Psoas muscle (tissue), 7 donors: ENCODE measurements at regions not wholly inside any gene's neighbourhood (a gene's known extent, or its start where the extent isn't known, plus 50 kb on each side); places are given as distances from the start of the nearest gene placed in this dataset.
A peak's percentile ranks its signal among the peaks of the same experiment; 100 is the strongest.
"Not testable (repeated sequence)": the region's sequence is repeated elsewhere in the genome, so short reads cannot be mapped to it uniquely, and the experiment has no call there.

Experiments
- ATAC-seq, 4 donors: fragments of 200-7000 bp; cut with Tn5 transposase; one replicate each; pipeline ENCODE4 v1.9.1; 2020; ENCODE audit warnings: moderate library complexity in 3 of 4, mild to moderate bottlenecking in 2 of 4
- DNase-seq, 2 donors: peaks; one replicate each; pipeline ENCODE4 v3.0.0-alpha.2; 2020
- H3K27ac ChIP-seq: fragments of 200-600 bp; one replicate; pipeline ENCODE4 v1.8.0; 2022
- H3K27me3 ChIP-seq, 3 donors: fragments of 200-600 bp in 1 of 3; one replicate each; pipeline versions ENCODE4 v1.6.1 to v1.8.0; 2013 to 2022; ENCODE audit warnings: low read length in 2 of 3, mild to moderate bottlenecking in 2 of 3, moderate library complexity in 1 of 3; ENCODE audit not compliant: insufficient read depth in 3 of 3
- H3K36me3 ChIP-seq, 2 donors: fragments of 200-600 bp in 1 of 2; one replicate each; pipeline versions ENCODE4 v1.6.1 to v1.8.0; 2013 to 2022; ENCODE audit warnings: low read depth in 1 of 2, mild to moderate bottlenecking in 1 of 2, moderate library complexity in 1 of 2; ENCODE audit not compliant: insufficient read depth in 1 of 2
- H3K4me1 ChIP-seq: fragments of 200-600 bp; one replicate; pipeline ENCODE4 v1.8.0; 2022
- H3K4me3 ChIP-seq: fragments of 200-600 bp; one replicate; pipeline ENCODE4 v1.8.0; 2022; ENCODE audit warnings: mild to moderate bottlenecking
- H3K9me3 ChIP-seq: fragments of 200-600 bp; one replicate; pipeline ENCODE4 v1.8.0; 2022
- WGBS, 3 donors: extraction: QIAGEN DNeasy Blood & Tissue Kit; methylation state at CpG; one replicate each; pipeline versions ENCODE4 v1.1.6 to v1.1.7; 2013; 5-methylcytosine and 5-hydroxymethylcytosine counted together
- intact Hi-C, 2 donors: fragments of 100-400 bp; cut with DNase I; formaldehyde crosslinking; loops; one replicate each; pipeline versions ENCODE4 v1.11.0 to v1.14.2; 2022
- TF ChIP-seq, protein P1 (sequence below): fragments of 200-600 bp; IDR thresholded peaks from one replicate; pipeline ENCODE4 v1.8.0; 2022; ENCODE audit warnings: antibody characterized with exemption
- donor health status: healthy with polysubstance abuse.
- donor health status: DM: no; HTN: no; CAD: no; lungs with moderate emphysema.
- donor health status: Bipolar disorder and iron deficiency.
- donor health status: healthy.
- donor health status: DM: yes; HTN: yes; CAD: no.
- donor health status: DM: no; HTN: no; CAD: no.
- donor health status: DM: yes; HTN: yes; CAD: no.

DNA sequence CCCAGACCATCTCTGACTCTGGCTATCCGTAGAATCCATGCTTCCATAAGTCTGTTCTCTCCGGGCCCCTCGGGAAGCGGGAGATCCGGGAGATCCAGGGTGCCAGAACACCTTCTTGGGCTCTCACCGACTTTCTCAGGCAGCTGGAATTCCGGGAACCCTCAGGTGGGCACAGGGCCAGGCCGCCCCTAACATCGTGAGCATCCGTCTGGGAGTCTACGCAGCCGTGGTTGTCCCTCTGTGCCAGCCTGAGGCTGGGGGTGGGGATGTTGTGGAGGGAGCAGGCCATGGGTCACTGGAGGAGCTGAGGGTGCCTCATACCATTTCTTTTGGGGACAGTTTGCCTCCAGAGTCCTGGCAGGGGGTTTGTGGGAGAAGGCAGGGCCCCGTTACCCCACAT is 92.3 kb upstream of the COL5A1 start:
- Histone ChIP-seq H3K9me3 (no peaks in the 10 kb centered on the region), H3K27me3 (peaks cover 0 to 60% (median 12%) of the 10 kb centered on the region in 3 donors), H3K4me3 (no peak overlapping the region), H3K27ac (no peak overlapping the region), H3K36me3 (no peaks in the 10 kb centered on the region), H3K4me1 (no peaks in the 10 kb centered on the region)
- no peak for ATAC-seq
- TF ChIP-seq, protein P1, sequence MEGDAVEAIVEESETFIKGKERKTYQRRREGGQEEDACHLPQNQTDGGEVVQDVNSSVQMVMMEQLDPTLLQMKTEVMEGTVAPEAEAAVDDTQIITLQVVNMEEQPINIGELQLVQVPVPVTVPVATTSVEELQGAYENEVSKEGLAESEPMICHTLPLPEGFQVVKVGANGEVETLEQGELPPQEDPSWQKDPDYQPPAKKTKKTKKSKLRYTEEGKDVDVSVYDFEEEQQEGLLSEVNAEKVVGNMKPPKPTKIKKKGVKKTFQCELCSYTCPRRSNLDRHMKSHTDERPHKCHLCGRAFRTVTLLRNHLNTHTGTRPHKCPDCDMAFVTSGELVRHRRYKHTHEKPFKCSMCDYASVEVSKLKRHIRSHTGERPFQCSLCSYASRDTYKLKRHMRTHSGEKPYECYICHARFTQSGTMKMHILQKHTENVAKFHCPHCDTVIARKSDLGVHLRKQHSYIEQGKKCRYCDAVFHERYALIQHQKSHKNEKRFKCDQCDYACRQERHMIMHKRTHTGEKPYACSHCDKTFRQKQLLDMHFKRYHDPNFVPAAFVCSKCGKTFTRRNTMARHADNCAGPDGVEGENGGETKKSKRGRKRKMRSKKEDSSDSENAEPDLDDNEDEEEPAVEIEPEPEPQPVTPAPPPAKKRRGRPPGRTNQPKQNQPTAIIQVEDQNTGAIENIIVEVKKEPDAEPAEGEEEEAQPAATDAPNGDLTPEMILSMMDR: no peak
- 78 to 85% (median 79%) methylated on average over 13 of the region's 13 CpGs for WGBS, 3 donors
- intact Hi-C loops: no loop called here
- peak in 1 of 2 donors; percentile 27 for DNase-seq

DNA sequence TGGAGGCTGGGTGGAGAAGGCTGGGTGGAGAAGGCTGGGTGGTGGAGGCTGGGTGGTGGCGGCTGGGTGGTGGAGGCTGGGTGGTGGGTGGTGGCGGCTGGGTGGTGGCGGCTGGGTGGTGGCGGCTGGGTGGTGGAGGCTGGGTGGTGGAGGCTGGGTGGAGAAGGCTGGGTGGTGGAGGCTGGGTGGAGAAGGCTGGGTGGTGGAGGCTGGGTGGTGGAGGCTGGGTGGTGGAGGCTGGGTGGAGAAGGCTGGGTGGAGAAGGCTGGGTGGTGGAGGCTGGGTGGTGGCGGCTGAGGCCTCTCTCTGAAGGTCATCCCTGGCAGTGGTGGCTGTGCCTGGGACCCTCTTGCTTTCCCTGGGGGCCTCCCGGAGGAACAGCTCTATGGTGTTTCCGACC is 91.5 kb upstream of the COL5A1 start:
- H3K4me3 ChIP-seq, H3K36me3 ChIP-seq, H3K27ac ChIP-seq, ATAC-seq, H3K4me1 ChIP-seq, intact Hi-C loops, H3K9me3 ChIP-seq: not testable (repeated sequence)
- peaks cover 0 to 60% (median 12%) of the 10 kb centered on the region in 3 donors for H3K27me3 ChIP-seq
- WGBS, 3 donors: 93 to 100% (median 99%) methylated on average over 2 to 6 of the region's 7 CpGs
- DNase-seq: peak in 1 of 2 donors; percentile 40

DNA sequence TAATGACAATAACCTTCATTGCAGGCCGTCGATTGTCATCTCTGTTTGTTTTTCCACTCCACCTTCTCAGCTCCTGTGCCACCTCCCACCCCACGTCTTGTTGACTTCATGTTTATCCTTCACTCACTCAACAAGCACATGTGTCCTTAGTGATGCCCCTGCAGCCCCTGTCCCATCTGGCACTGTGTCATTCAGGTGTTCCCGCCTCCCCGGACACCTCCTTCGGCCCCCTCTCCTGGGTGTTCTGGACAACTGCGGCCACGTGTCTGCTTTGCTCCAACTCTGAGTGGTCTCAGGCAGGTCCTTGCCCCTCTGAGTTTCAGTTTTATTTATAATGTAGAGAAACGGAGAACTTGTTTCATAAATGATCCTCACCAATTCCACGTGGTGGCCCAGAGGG is 91.0 kb upstream of the COL5A1 start:
- TF ChIP-seq, protein P1: no peak
- no peaks in the 10 kb centered on the region for H3K36me3 ChIP-seq
- intact Hi-C loops: no loop called here
- peaks cover 0 to 57% (median 12%) of the 10 kb centered on the region in 3 donors for H3K27me3 ChIP-seq
- H3K4me3 ChIP-seq: no peak overlapping the region
- H3K27ac ChIP-seq: no peak overlapping the region
- no peak for ATAC-seq
- H3K4me1 ChIP-seq: no peaks in the 10 kb centered on the region
- 86 to 88% (median 87%) methylated on average over 10 of the region's 10 CpGs for WGBS, 3 donors
- H3K9me3 ChIP-seq: no peaks in the 10 kb centered on the region
- DNase-seq: peak in 1 of 2 donors; percentile 30

DNA sequence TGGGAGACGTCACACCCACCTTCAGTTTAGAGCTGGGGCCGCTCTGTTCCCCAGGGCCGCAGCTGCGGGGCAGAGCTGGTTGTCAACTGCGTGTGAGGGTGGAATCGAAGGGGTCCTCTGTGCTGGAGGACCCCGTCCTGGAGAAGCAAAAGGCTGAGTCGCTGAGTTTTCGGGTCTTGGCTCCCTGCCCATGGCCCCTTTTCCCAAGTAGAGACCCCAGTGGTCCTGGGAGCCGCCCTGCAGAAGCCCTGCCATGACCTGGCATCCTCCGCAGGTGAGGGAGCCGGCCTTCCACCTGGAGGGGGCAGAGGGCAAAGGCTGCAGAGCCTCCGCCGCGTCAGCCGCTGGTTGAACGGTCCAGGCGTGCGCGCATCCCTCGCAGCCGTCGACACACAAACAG is 90.4 kb upstream of the COL5A1 start:
- WGBS, 3 donors: 94% methylated on average over 23 of the region's 23 CpGs
- Histone ChIP-seq H3K9me3 (no peaks in the 10 kb centered on the region), H3K4me1 (no peaks in the 10 kb centered on the region), H3K27ac (no peak overlapping the region), H3K27me3 (peaks cover 0 to 51% (median 12%) of the 10 kb centered on the region in 3 donors), H3K4me3 (no peak overlapping the region), H3K36me3 (no peaks in the 10 kb centered on the region)
- DNase-seq: peak in 1 of 2 donors; percentile 45
- TF ChIP-seq, protein P1: no peak
- ATAC-seq: no peak
- intact Hi-C loops: no loop called here

DNA sequence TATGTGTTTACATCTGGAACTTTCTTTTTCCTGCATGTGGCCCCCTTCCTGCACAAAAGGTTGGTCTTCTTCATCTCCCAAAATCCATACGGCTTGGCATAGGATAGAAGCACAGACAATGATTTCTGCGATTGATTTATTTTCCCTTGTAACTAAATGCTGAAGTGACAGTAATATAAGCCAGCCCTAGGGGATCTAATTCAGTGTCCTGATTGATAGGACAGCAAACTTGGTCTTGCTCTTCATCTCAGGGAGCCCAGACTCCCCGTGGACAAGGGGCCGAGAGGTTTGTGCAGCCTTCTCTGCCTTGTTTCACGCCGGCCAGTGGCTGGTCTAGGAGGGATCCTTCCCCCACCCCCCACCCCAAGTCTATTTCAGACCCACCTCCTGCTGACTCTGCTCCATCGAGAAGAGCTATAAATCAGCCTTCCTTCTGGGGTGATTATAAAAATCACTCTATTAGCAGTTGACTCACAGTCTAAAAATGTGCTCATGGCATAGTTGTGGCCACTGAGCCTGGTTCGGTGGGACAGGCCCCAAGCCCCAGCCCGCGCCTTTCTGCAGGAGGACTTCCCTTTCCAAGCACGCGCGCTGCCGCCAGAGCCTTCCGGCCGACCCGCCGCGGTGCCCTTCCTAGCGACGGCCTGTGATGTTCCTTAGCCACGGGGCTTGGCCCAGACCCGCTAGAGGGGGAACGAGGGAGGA is 89.8 kb upstream of the COL5A1 start:
- TF ChIP-seq, protein P1: no peak
- H3K9me3 ChIP-seq: no peaks in the 10 kb centered on the region
- H3K27me3 ChIP-seq: peaks cover 0 to 48% (median 10%) of the 10 kb centered on the region in 3 donors
- ATAC-seq (no peak), DNase-seq (peak; percentile 57 to 60)
- H3K36me3 ChIP-seq: no peaks in the 10 kb centered on the region
- intact Hi-C loops: no loop called here
- H3K27ac ChIP-seq: no peak overlapping the region
- no peaks in the 10 kb centered on the region for H3K4me1 ChIP-seq
- H3K4me3 ChIP-seq: no peak overlapping the region
- 43 to 47% (median 44%) methylated on average over 24 of the region's 24 CpGs for WGBS, 3 donors
